Transverse colon (tissue), 4 donors: ENCODE measurements at regions not wholly inside any gene's neighbourhood (a gene's known extent, or its start where the extent isn't known, plus 50 kb on each side); places are given as distances from the start of the nearest gene placed in this dataset.

Experiments
- DNase-seq: peaks from one replicate; pipeline ENCODE4 v3.0.0-alpha.2; 2019
- H3K27ac ChIP-seq, 4 donors: fragments of 200-600 bp; sonication (generic); 2 replicates each; pipeline ENCODE4 v1.5.1; 2016 to 2018; ENCODE audit warnings: inconsistent platforms in 4 of 4
- H3K27me3 ChIP-seq: fragments of 200-600 bp; sonication (generic); 2 replicates; pipeline ENCODE4 v1.5.1; 2017; ENCODE audit warnings: inconsistent platforms
- H3K36me3 ChIP-seq, 4 donors: fragments of 200-600 bp; sonication (generic); 2 replicates each; pipeline ENCODE4 v1.5.1; 2017 to 2019; ENCODE audit warnings: inconsistent platforms in 4 of 4
- H3K4me1 ChIP-seq, 4 donors: fragments of 200-600 bp; sonication (generic); 2 replicates each; pipeline ENCODE4 v1.5.1; 2017 to 2020; ENCODE audit warnings: inconsistent platforms in 4 of 4
- H3K4me3 ChIP-seq, 4 donors: fragments of 200-600 bp; sonication (generic); 1 replicate in 1 of 4; 2 replicates in 3 of 4; pipeline versions ENCODE4 v1.5.1 to v1.6.1; 2017 to 2019; ENCODE audit warnings: inconsistent platforms in 4 of 4
- H3K9me3 ChIP-seq, 2 donors: fragments of 200-600 bp; sonication (generic); 2 replicates each; pipeline ENCODE4 v1.5.1; 2017 to 2019; ENCODE audit warnings: inconsistent platforms in 2 of 2
- CTCF ChIP-seq, 5 experiments: fragments of 200-600 bp in 3 of 5; fragments of 450-650 bp in 2 of 5; sonication (generic) in 3 of 5; IDR thresholded peaks; 1 replicate in 2 of 5; 2 replicates in 3 of 5; pipeline ENCODE4 v1.5.1; 2016 to 2017; ENCODE audit warnings: antibody characterized with exemption in 5 of 5, inconsistent platforms in 3 of 5, mild to moderate bottlenecking in 2 of 5, moderate library complexity in 1 of 5
- EP300 ChIP-seq: sonication (generic); formaldehyde crosslinking; IDR thresholded peaks from one replicate; pipeline ENCODE4 v1.6.1; 2017; ENCODE audit warnings: antibody characterized with exemption, low read depth
- POLR2A ChIP-seq: fragments of 450-650 bp; IDR thresholded peaks from one replicate; pipeline ENCODE4 v1.6.1; 2016; ENCODE audit warnings: antibody characterized with exemption, mild to moderate bottlenecking, moderate library complexity
- POLR2AphosphoS5 ChIP-seq, 3 donors: sonication (generic); formaldehyde crosslinking; IDR thresholded peaks; one replicate each; pipeline ENCODE4 v1.6.1; 2016; ENCODE audit warnings: antibody characterized with exemption in 3 of 3
- WGBS, 2 donors: methylation state at CpG; one replicate each; pipeline ENCODE4 v1.1.5; 2018; ENCODE audit warnings: low coverage in 1 of 2; 5-methylcytosine and 5-hydroxymethylcytosine counted together
- in situ Hi-C, 4 donors: fragments of 200-750 bp; cut with MboI; loops; one replicate each; pipeline versions ENCODE4 v1.15.0 to v1.15.1; 2017; ENCODE audit warnings: low sequenced_read_pairs in 3 of 4, low pct_ligation_motif_present in 1 of 4, low pct_unique_long_range_greater_than_20kb in 1 of 4
- intact Hi-C: fragments of 100-400 bp; cut with DNase I; formaldehyde crosslinking; loops from one replicate; pipeline ENCODE4 v1.15.1; 2023; ENCODE audit warnings: low total_unique reads

DNA sequence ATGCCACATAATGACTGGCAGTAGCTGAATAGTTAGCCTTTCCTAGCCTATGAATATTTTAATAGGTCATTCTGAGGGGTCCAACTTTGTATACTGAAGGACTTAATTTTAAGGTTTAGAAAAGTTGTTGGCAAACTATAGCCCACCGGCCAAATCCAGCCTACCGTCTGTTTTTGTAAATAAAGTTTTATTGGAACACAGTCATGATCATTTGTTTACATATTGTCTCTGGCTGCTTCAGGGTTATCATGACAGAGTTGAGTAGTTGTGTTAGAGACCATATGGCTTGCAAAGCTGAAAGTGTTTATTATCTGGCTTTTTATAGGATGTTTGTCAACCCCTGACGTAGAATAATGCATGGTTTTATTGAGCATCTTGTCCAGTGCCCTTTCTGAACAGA lies 73.4 kb downstream of the NTMT2 start:
- no peaks in the 10 kb centered on the region for H3K36me3 ChIP-seq
- 33 to 50% methylated on average over 3 of the region's 3 CpGs for WGBS, 2 donors
- H3K27me3 ChIP-seq = no peaks in the 10 kb centered on the region
- in situ Hi-C loops (no loop called here), intact Hi-C loops (no loop called here)
- H3K4me1 ChIP-seq = no peaks in the 10 kb centered on the region
- no peak for TF ChIP-seq CTCF (IDR thresholded peaks at IDR 0.05)
- TF ChIP-seq EP300 = no peak
- TF ChIP-seq POLR2AphosphoS5 (IDR thresholded peaks at IDR 0.05) = no peak
- TF ChIP-seq POLR2A = no peak
- no peak for DNase-seq
- H3K9me3 ChIP-seq = no peaks in the 10 kb centered on the region
- H3K27ac ChIP-seq = no peak overlapping the region
- no peak overlapping the region for H3K4me3 ChIP-seq

- Histone ChIP-seq H3K9me3 (no peaks in the 10 kb centered on the region), H3K27me3 (no peaks in the 10 kb centered on the region), H3K27ac (no peak overlapping the region), H3K4me3 (no peak overlapping the region), H3K4me1 (no peaks in the 10 kb centered on the region), H3K36me3 (no peaks in the 10 kb centered on the region)
- TF ChIP-seq POLR2A = no peak
- no peak for TF ChIP-seq EP300
- TF ChIP-seq CTCF (IDR thresholded peaks at IDR 0.05) = no peak
- TF ChIP-seq POLR2AphosphoS5 (IDR thresholded peaks at IDR 0.05) = no peak
- intact Hi-C loops (no loop called here), in situ Hi-C loops (no loop called here)
- 52 to 72% methylated on average over 2 of the region's 2 CpGs for WGBS, 2 donors
- no peak for DNase-seq
Observed at GRCh38 chr1:170221031-170221430, 75.3 kb downstream of the NTMT2 start.

GRCh38 chr1:170221495-170221894 lies 75.7 kb downstream of the NTMT2 start:
- H3K27ac ChIP-seq = no peak overlapping the region
- intact Hi-C loops (no loop called here), in situ Hi-C loops (no loop called here)
- no peaks in the 10 kb centered on the region for H3K9me3 ChIP-seq
- TF ChIP-seq CTCF (IDR thresholded peaks at IDR 0.05) (no peak), POLR2AphosphoS5 (IDR thresholded peaks at IDR 0.05) (no peak), EP300 (no peak), POLR2A (no peak)
- H3K4me1 ChIP-seq = no peaks in the 10 kb centered on the region
- H3K27me3 ChIP-seq = no peaks in the 10 kb centered on the region
- no peak overlapping the region for H3K4me3 ChIP-seq
- no peaks in the 10 kb centered on the region for H3K36me3 ChIP-seq
- DNase-seq = no peak
- WGBS, 2 donors = 52 to 55% methylated on average over 2 of the region's 2 CpGs

- intact Hi-C loops = no loop called here
- 56 to 74% methylated on average over 3 of the region's 3 CpGs for WGBS, 2 donors
- H3K27ac ChIP-seq = no peak overlapping the region
Observed at GRCh38 chr1:170224469-170224868, 78.7 kb downstream of the NTMT2 start.

More at GRCh38 chr1:170224469-170224868, 78.7 kb downstream of the NTMT2 start:
- in situ Hi-C loops = no loop called here
- no peaks in the 10 kb centered on the region for H3K27me3 ChIP-seq
- H3K4me3 ChIP-seq = no peak overlapping the region
- no peaks in the 10 kb centered on the region for H3K36me3 ChIP-seq
- no peak for DNase-seq
- TF ChIP-seq CTCF (IDR thresholded peaks at IDR 0.05) = no peak
- no peak for TF ChIP-seq POLR2AphosphoS5 (IDR thresholded peaks at IDR 0.05)
- no peak for TF ChIP-seq EP300
- TF ChIP-seq POLR2A = no peak
- H3K4me1 ChIP-seq = no peaks in the 10 kb centered on the region
- no peaks in the 10 kb centered on the region for H3K9me3 ChIP-seq
